HEK293 (cell line): ENCODE measurements at regions not wholly inside any gene's neighbourhood (a gene's known extent, or its start where the extent isn't known, plus 50 kb on each side); places are given as distances from the start of the nearest gene placed in this dataset.

ENCODE experiments used
- CTCF ChIA-PET: fragments of 350-600 bp; formaldehyde crosslinking; extraction: SDS; loops from one replicate; lab custom pipeline; 2021; ENCODE audit warnings: antibody characterized with exemption; lab: Yijun Ruan, JAX
- POLR2A ChIA-PET: fragments of 300-600 bp; formaldehyde crosslinking; extraction: SDS; loops from one replicate; lab custom pipeline; 2020; ENCODE audit warnings: antibody characterized with exemption, inconsistent platforms; lab: Yijun Ruan, JAX
- H3K27ac ChIP-seq: fragments of 200-500 bp; sonication (Bioruptor generic); 2 replicates; pipeline ENCODE4 v1.5.1; 2014; ENCODE audit warnings: low read depth, low read length, control low read depth, inconsistent platforms; ENCODE audit errors: extremely low read depth
- H3K36me3 ChIP-seq, 2 experiments: fragments of 200-500 bp in 1 of 2; sonication (Bioruptor generic) in 1 of 2; 1 replicate in 1 of 2; 2 replicates in 1 of 2; pipeline ENCODE4 v1.5.1; 2014 to 2017; ENCODE audit warnings: inconsistent platforms in 2 of 2, low read length in 2 of 2; ENCODE audit not compliant: control insufficient read depth in 2 of 2, insufficient read depth in 1 of 2
- H3K4me1 ChIP-seq: fragments of 200-500 bp; sonication (Bioruptor generic); 2 replicates; pipeline ENCODE4 v1.5.1; 2014; ENCODE audit warnings: mild to moderate bottlenecking, low read length, inconsistent platforms; ENCODE audit not compliant: control insufficient read depth, insufficient read depth
- H3K4me3 ChIP-seq: 2 replicates; pipeline ENCODE4 v1.5.1; 2011; ENCODE audit warnings: low read depth, mild to moderate bottlenecking, control low read depth, low read length, moderate library complexity
- H3K9me3 ChIP-seq: fragments of 200-500 bp; sonication (Bioruptor generic); 2 replicates; pipeline ENCODE4 v1.5.1; 2014; ENCODE audit warnings: low read depth, low read length, inconsistent platforms; ENCODE audit not compliant: control insufficient read depth, insufficient read depth
- GFI1B ChIP-seq: fragments of 450-650 bp; formaldehyde crosslinking; IDR thresholded peaks from 2 replicates; pipeline ENCODE4 v1.5.1; 2016; ENCODE audit warnings: missing biosample characterization, missing genetic modification characterization
- GLIS2 ChIP-seq: fragments of 450-650 bp; formaldehyde crosslinking; IDR thresholded peaks from 2 replicates; pipeline ENCODE4 v1.5.1; 2016; ENCODE audit warnings: missing biosample characterization, missing genetic modification characterization
- PRDM6 ChIP-seq: fragments of 450-650 bp; formaldehyde crosslinking; IDR thresholded peaks from 2 replicates; pipeline ENCODE4 v1.5.1; 2017; ENCODE audit warnings: missing biosample characterization, missing genetic modification characterization
- SP2 ChIP-seq: fragments of 450-650 bp; formaldehyde crosslinking; IDR thresholded peaks from 2 replicates; pipeline ENCODE4 v1.5.1; 2016; ENCODE audit warnings: missing biosample characterization, missing genetic modification characterization
- TSHZ1 ChIP-seq: fragments of 450-650 bp; formaldehyde crosslinking; IDR thresholded peaks from 2 replicates; pipeline ENCODE4 v1.5.1; 2016; ENCODE audit warnings: missing biosample characterization, missing genetic modification characterization, borderline replicate concordance
- WT1 ChIP-seq: fragments of 450-650 bp; formaldehyde crosslinking; IDR thresholded peaks from 2 replicates; pipeline ENCODE4 v1.5.1; 2016; ENCODE audit warnings: missing biosample characterization, missing genetic modification characterization
- ZBTB10 ChIP-seq: fragments of 450-650 bp; formaldehyde crosslinking; IDR thresholded peaks from 2 replicates; pipeline ENCODE4 v1.5.1; 2016; ENCODE audit warnings: missing biosample characterization, missing genetic modification characterization
- ZEB2 ChIP-seq: fragments of 450-650 bp; formaldehyde crosslinking; IDR thresholded peaks from 2 replicates; pipeline ENCODE4 v1.5.1; 2016; ENCODE audit warnings: missing biosample characterization, missing genetic modification characterization
- ZIC2 ChIP-seq: fragments of 450-650 bp; formaldehyde crosslinking; IDR thresholded peaks from 2 replicates; pipeline ENCODE4 v1.5.1; 2016; ENCODE audit warnings: missing biosample characterization, missing genetic modification characterization
- ZNF112 ChIP-seq: fragments of 450-650 bp; formaldehyde crosslinking; IDR thresholded peaks from 2 replicates; pipeline ENCODE4 v1.5.0; 2017; ENCODE audit warnings: missing biosample characterization, missing genetic modification characterization
- ZNF148 ChIP-seq: fragments of 450-650 bp; formaldehyde crosslinking; IDR thresholded peaks from 2 replicates; pipeline ENCODE4 v1.5.0; 2017; ENCODE audit warnings: missing biosample characterization, missing genetic modification characterization, borderline replicate concordance
- ZNF175 ChIP-seq: fragments of 450-650 bp; formaldehyde crosslinking; IDR thresholded peaks from 2 replicates; pipeline ENCODE4 v1.5.1; 2016; ENCODE audit warnings: missing biosample characterization, missing genetic modification characterization
- ZNF558 ChIP-seq: fragments of 450-650 bp; formaldehyde crosslinking; IDR thresholded peaks from 2 replicates; pipeline ENCODE4 v1.5.1; 2016; ENCODE audit warnings: missing biosample characterization, missing genetic modification characterization
- ZNF580 ChIP-seq: fragments of 450-650 bp; formaldehyde crosslinking; IDR thresholded peaks from 2 replicates; pipeline ENCODE4 v1.5.1; 2016; ENCODE audit warnings: missing biosample characterization, missing genetic modification characterization
- ZNF626 ChIP-seq: fragments of 450-650 bp; sonication (Bioruptor Pico); formaldehyde crosslinking; IDR thresholded peaks from 2 replicates; pipeline ENCODE4 v1.5.1; 2018; ENCODE audit warnings: missing biosample characterization, missing genetic modification characterization, inconsistent platforms
- ZNF639 ChIP-seq: fragments of 450-650 bp; formaldehyde crosslinking; IDR thresholded peaks from 2 replicates; pipeline ENCODE4 v1.5.1; 2016; ENCODE audit warnings: missing biosample characterization, missing genetic modification characterization
- ZNF645 ChIP-seq: fragments of 450-650 bp; formaldehyde crosslinking; IDR thresholded peaks from 2 replicates; pipeline ENCODE4; 2016; ENCODE audit warnings: missing biosample characterization, missing genetic modification characterization

GRCh38 chr2:173614265-173614930, 259.7 kb downstream of the CDCA7 start (continued):
- peak; percentile 84 for TF ChIP-seq PRDM6 (tag by site-specific recombination)
- no peak for TF ChIP-seq GFI1B (tag by site-specific recombination)

GRCh38 chr2:173623438-173624319, 269.0 kb downstream of the CDCA7 start:
- Histone ChIP-seq H3K36me3 (no peaks in the 10 kb centered on the region), H3K27ac (no peak overlapping the region), H3K4me1 (no peaks in the 10 kb centered on the region), H3K9me3 (no peaks in the 10 kb centered on the region), H3K4me3 (no peak overlapping the region)
- ChIA-PET POLR2A (no interaction called here), CTCF (no interaction called here)
- no peak for TF ChIP-seq ZEB2 (tag by site-specific recombination)

- no peaks in the 10 kb centered on the region for H3K36me3 ChIP-seq
- CTCF ChIA-PET: no interaction called here
- TF ChIP-seq ZNF645 (tag by site-specific recombination): no peak
- no peak for TF ChIP-seq TSHZ1
- no peak for TF ChIP-seq SP2
- no peak for TF ChIP-seq WT1 (tag by site-specific recombination)
- TF ChIP-seq ZBTB10 (tag by site-specific recombination): no peak
- TF ChIP-seq ZNF175: no peak
- no peak for TF ChIP-seq ZNF148 (tag by site-specific recombination)
- TF ChIP-seq ZNF558 (tag by site-specific recombination): no peak
- no peak for TF ChIP-seq ZNF580 (tag by site-specific recombination)
- TF ChIP-seq GLIS2 (tag by site-specific recombination): no peak
- TF ChIP-seq ZNF639 (tag by site-specific recombination): no peak
- TF ChIP-seq ZNF626 (tag by site-specific recombination): no peak
- no peak for TF ChIP-seq ZNF112 (tag by site-specific recombination)
- TF ChIP-seq ZIC2 (tag by site-specific recombination): no peak
Observed at GRCh38 chr2:173625315-173625714, 270.6 kb downstream of the CDCA7 start.

More at GRCh38 chr2:173625315-173625714, 270.6 kb downstream of the CDCA7 start:
- H3K27ac ChIP-seq: no peak overlapping the region
- no peak overlapping the region for H3K4me3 ChIP-seq
- no peaks in the 10 kb centered on the region for H3K4me1 ChIP-seq
- POLR2A ChIA-PET: no interaction called here
- H3K9me3 ChIP-seq: no peaks in the 10 kb centered on the region
